NCI-H1694 treated with DMSO at 0.1 percent for 48 hours (cell line): ENCODE measurements at regions not wholly inside any gene's neighbourhood (a gene's known extent, or its start where the extent isn't known, plus 50 kb on each side); places are given as distances from the start of the nearest gene placed in this dataset.

Experiments
- DNase-seq: peaks from one replicate; lab custom pipeline; 2025; lab: John Stamatoyannopoulos, UW

- no peak for DNase-seq
Observed at GRCh38 chr7:106775975-106776607, 89.0 kb upstream of the PIK3CG start.

GRCh38 chr7:106776618-106777347, 88.3 kb upstream of the PIK3CG start:
- DNase-seq, result no peak

GRCh38 chr7:106777674-106778299, 87.3 kb upstream of the PIK3CG start:
- DNase-seq, result no peak

GRCh38 chr7:106778656-106779250, 86.3 kb upstream of the PIK3CG start:
- DNase-seq, result no peak

- no peak for DNase-seq
Observed at GRCh38 chr7:106779877-106780276, 85.2 kb upstream of the PIK3CG start.

GRCh38 chr7:106781007-106781406, 84.1 kb upstream of the PIK3CG start:
- DNase-seq, result no peak

GRCh38 chr7:106781828-106782544, 83.1 kb upstream of the PIK3CG start:
- no peak for DNase-seq

- no peak for DNase-seq
Observed at GRCh38 chr7:106783286-106783685, 81.8 kb upstream of the PIK3CG start.

- DNase-seq, result no peak
Observed at GRCh38 chr7:106788637-106789036, 76.4 kb upstream of the PIK3CG start.

- DNase-seq, result no peak
Observed at GRCh38 chr7:106791526-106791925, 73.6 kb upstream of the PIK3CG start.

GRCh38 chr7:106792233-106792926, 72.7 kb upstream of the PIK3CG start:
- DNase-seq, result no peak

GRCh38 chr7:106793015-106793975, 71.8 kb upstream of the PIK3CG start:
- DNase-seq, result peak; percentile 34

- DNase-seq, result no peak
Observed at GRCh38 chr7:106794276-106795083, 70.6 kb upstream of the PIK3CG start.

GRCh38 chr7:106795084-106795876, 69.8 kb upstream of the PIK3CG start:
- DNase-seq, result no peak

- no peak for DNase-seq
Observed at GRCh38 chr7:106795877-106796231, 69.2 kb upstream of the PIK3CG start.

GRCh38 chr7:106797937-106798336, 67.1 kb upstream of the PIK3CG start:
- no peak for DNase-seq

- DNase-seq, result no peak
Observed at GRCh38 chr7:106802589-106802988, 62.5 kb upstream of the PIK3CG start.

GRCh38 chr7:106806556-106806955, 58.5 kb upstream of the PIK3CG start:
- no peak for DNase-seq

- no peak for DNase-seq
Observed at GRCh38 chr7:106807474-106807873, 57.6 kb upstream of the PIK3CG start.
